ENCODE measurements at regions not wholly inside any gene's neighbourhood (a gene's known extent, or its start where the extent isn't known, plus 50 kb on each side); places are given as distances from the start of the nearest gene placed in this dataset.

DNA sequence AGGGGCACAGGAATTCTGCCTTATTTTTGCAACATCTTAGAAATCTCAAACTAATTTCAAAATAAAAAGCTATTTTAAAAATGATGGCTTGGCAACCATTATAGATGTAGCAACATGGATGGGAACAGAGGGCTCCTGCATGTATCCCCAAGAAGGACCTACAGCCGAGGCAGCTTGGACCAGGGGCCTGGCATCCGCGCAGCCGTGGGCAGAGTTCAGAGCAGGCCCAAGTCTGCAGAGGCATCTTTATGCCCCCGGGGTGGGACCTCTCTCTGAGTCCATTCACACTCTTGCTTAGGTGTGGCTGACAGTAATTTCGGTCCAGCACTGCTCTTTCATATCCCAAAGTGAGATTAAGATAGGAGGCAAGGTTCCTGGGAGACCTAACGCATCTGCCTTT, 425.8 kb upstream of the MYT1L start:
- no peak for DNase-seq

DNA sequence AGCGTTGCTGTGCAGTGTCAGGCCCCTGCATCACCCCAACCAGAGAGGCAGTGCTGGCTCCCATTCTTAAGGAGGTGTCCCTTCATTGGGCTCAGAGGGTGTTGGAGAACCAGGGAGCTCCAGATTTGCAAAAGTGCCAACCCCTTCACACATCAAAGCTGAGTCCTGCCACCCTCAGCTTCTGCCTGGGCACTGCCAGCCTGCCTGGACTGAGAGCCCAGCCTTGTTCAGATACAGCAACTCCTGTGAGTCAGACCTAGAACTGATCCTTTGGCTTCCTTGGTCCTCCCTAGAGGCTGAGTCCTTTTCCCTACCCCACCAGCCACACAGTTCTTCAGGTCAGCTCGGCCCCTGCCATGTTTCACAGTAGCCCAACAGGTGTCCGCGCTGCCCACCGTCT, 424.9 kb upstream of the MYT1L start:
- no peak for DNase-seq

DNA sequence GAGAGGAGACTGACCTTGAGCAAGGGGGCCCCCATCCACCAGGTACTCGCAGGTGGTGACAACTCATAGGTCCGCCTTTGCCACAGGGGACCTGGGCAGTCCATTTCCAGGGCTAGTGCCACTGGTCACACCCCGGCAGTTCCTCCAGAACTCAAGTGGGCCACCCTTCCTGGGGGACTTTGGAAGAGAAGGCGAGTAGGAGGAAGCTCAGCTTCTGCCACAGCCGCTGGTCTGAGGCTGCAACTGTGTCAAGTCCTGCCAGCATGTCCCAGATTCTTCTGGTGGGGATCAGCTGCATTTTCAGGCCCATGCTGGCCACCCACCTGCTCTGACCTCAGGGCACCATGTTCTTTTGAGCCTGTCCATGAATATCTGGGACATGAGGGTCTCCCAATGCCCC, 423.9 kb upstream of the MYT1L start:
- DNase-seq: no peak

DNA sequence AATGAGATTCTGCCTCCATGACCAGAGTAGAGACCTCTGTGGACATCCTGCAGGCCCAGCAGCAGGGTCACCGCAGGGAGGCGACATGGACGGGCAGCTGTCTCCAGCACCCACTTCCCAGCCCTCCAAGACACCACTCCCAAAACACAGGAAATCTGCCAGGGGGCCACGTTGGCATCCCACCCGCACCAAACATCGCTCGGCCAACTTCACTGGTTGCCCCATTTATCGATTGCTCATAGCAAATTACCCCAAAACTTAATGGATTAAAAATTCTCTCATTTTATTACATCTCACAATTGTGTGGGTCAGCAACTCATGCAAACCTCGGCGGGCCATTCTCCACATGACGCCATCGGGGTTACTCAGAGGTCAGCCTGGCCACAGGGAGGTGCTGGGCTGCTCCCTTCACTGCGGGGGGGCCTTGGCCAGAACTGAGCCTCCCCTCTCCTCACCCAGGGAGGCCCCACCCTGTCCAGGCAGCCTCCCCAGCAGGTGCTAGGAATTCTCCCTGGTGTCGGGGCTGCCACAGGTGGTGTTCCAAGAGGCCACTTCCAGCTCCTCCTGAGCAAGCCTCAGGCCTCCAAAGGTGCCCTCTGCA, 420.7 kb upstream of the MYT1L start:
- DNase-seq: no peak

DNA sequence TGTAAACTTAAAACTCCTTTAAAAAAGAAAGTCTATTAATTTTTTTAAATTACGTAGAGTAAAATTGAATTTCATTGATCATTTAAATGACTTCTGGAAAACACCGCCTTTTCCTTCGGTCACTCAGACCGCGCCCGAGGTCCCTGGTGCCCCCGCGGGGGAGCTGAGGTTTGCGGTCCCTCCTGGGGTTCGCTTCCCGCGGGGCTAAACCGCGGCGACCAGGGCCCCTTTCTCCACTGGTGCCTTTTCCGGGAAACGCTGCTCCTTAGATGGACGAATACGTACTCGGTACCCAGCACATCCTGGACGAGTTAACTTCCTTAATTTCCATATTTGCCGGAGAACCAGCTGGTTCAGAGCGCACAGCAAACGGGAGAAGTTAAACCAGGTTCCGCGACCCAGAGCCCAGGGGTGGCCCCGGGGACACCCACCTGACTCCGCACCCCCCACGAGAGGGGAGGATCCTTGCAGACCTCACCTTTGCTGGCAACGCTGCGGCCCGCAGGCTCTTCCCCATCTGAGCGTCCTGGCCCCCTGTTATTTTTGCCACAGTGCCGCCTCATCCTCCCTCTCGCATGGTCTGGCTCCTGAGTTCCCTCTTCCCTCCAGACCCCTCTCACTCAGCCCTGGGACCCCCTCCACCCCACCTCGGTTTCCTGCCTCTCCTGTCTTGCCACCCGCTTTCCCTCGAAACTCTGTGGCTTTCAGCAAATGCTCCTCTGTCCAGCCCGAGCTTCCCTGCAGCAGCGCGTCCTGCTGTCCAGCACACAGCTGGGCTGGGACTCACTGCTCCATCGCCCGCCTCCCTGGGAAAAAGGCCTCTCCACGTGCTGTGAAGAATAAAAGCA, 420.0 kb upstream of the MYT1L start:
- DNase-seq: no peak

DNA sequence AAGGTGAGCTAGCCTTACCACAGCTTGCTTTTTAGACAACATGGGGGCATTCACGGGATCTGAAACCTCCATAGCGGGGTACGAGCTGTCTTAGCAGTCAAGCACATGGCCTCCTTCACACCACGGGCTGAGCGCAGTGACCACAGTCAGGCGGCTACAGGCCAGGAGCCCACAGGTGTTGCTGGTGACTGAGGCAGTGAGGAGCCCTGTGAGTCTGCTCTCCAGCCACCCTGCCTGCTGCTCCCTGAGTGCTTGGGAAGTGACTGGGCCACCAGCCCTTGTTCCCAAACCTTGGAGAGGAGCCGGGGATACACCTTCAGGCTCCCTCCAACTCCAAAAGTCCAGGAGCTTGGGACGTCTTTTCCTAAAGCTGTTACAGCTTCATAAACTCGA, 418.1 kb upstream of the MYT1L start:
- DNase-seq: no peak

DNA sequence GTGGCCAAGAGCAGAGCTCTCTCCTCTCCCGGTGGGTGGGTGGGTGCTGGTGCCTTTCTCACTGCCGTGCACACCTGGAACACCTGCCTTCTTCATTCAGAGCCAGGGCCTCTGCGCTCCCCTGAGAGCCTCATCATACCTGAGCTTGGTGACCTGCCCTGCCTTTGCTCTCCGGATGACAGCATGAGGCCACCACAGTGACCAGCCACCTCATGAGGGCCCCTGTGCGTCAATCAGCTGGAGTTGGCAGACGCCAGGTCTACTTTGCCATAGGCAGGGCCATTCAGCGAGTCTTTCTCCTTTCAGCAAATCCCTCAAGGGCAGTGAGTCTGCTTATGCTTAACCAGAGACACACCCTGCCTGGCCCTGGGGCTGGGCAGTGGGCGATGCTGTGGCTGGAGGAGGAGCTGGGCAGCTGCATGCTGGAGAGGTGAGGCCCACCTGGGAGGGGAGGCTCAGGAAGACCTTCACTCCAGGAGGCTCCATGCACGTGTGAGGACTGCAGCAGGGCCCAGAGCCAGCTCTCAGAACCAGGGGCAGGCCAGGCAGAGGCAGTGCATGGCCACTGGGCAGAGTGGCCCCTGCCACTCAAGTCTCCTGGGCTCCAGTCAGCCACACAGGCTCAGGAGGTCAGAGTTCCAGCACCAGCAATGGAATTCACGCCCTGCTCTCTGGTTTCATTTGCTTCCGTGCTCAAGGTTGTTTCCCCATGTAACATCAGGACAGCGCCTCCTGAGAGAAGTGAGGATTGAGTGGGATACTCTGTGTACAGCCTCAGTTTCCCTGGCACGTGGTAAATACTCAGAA, 417.5 kb upstream of the MYT1L start:
- DNase-seq: no peak

DNA sequence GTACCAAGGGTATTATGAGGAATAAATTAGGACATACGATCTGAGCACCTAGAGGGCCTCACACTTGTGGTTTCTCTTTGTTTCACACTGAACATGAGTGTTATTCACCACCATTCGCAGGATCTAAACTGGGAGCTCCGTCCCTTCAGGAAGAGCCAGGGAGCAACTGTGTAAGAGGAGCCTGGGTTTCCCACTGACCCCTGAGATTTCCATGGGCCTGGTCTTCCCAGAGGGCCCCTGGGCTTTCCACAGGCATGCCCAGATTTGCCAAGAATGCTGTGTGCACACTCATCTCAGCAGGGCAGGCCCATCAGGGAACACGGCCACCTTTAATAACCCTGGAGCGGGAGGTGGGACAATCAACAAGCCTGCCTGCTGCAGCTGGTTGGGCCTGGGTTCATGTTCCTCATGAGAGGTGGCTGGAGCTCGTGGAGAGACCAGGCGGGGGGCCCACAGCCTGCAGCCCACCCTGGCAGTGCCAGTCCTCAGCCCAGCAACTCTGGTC, 416.8 kb upstream of the MYT1L start:
- no peak for DNase-seq

DNA sequence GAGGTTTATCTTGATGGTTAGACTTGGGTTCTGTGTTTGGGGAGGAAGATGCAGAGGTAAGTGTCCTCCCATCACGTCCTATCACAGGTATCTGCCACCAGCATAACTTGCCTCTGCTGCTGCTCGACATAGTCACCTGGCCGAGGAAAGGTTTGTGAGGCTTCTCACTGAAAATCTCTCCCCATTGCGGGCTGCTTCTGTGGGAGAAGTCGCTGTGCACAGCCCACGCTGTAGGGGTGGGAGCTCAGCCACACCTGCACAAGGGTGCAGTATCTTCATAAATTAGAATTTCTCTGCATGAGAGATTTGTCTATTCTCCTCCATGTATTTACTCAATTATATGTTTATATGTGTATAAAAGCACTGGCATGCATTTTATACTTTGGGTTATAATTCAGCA, 415.7 kb upstream of the MYT1L start:
- DNase-seq: no peak

DNA sequence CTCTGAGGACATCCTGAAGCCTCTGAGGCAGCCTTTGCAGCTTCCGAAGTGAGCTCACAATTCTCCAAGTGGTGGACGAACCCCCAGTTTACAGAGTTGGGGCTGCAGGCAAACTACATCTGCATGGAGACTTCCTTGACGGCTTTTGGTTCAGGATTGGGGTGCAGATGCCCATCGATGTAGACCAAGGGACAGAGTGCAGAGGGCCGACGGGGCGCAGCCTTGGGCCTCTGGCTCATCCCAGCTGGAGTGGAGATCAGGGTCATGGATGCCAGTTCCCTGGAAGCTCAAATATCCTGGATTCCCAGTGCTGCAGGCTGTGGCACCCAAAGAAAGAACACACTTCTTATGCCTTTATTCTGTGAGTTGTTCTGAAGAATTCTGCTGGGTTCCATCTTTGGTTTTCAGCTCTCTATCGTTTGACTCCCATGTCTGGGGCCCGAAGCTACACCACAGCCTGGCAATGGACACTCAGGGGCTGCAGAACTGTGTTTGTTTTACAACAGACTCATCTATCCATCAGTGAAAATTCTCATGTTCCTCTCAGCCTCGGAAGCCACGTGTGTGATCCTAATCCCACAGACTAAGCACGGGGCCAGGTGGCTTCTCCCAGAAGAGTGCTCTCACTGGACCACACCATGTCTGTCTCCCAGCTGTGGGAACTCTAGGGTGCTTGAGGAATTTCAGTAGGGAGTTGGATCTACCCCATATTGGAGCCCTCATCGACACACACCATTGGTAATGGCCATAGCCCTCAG, 414.1 kb upstream of the MYT1L start:
- DNase-seq: no peak

DNA sequence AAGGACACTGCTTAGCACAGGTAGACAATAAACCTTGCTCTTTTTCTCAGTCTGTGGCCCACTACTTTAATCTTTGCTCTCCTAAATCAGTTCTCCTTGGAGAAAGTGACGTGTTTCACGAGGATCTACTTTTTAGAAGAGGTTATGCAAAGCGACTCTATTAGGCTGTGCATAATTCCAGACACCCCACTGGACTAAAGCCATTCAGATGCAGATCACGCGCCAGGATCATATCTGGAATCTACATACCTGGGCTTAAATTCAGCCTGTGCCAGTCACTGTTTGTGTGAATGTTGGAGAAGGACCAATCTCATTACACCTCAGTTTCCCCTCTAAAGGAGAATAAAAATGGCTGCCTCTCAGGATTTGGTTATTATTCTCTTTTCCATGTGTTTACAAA, 413.0 kb upstream of the MYT1L start:
- no peak for DNase-seq

DNA sequence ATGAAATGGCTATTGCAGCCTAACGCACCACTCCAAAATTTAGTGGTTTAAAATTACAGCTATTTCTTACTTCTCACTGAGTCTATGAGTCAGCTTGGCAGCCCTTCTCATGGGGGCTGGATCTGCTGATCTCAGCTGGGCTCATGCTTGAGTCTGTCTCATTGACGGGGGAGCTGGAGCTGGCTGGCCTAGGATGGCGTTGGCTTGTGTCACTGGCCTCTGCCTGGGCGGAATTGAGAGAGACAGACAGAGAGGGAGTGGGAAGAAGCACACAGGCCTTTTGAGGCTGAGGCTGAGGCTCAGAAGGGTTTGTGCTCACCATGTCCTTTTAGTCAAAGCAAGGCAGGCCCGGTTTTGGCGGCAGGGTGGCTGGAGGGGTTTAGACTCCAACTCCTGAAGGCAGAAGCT, 412.1 kb upstream of the MYT1L start:
- DNase-seq: no peak

DNA sequence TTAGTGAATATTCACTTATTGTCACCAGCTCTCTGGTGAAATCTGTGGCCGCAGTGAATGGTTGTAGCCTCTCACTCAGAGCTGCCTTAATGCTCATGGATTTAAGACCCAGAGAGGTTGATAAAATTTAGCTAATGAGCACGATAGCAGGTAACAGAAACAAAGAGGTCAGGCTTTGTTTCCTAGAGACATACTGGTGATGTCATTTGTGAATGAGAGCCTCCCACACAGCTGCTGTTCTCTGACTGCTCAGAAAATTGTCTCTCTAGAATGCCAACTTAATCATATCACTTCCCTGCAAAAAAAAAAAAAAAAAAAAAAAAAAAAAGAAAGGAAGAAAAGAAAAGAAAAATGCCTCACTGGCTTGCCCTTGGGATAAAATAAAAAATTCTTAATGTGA, 411.7 kb upstream of the MYT1L start:
- DNase-seq: no peak

DNA sequence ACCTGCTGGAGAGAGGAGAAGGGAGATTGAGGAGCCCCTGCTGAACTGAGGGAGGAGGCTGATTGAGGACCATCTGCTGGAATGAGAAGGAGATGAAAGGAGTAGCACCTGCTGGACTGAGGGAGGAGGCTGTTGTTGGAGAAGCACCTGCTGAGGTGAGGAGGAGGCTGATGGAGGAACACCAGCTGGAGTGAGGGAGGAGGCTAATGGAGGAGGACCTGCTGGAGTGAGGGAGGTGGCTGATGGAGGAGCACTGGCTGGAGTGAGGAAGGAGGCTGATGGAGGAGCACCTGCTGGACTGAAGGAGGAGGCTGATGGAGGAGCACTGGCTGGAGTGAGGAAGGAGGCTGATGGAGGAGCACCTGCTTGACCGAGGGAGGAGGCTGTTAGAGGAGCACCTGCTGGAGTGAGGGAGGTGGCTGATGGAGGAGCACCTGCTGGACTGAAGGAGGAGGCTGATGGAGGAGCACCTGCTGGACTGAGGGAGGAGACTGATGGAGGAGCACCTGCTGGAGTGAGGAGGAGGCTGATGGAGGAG, 409.2 kb upstream of the MYT1L start:
- DNase-seq: no peak

DNA sequence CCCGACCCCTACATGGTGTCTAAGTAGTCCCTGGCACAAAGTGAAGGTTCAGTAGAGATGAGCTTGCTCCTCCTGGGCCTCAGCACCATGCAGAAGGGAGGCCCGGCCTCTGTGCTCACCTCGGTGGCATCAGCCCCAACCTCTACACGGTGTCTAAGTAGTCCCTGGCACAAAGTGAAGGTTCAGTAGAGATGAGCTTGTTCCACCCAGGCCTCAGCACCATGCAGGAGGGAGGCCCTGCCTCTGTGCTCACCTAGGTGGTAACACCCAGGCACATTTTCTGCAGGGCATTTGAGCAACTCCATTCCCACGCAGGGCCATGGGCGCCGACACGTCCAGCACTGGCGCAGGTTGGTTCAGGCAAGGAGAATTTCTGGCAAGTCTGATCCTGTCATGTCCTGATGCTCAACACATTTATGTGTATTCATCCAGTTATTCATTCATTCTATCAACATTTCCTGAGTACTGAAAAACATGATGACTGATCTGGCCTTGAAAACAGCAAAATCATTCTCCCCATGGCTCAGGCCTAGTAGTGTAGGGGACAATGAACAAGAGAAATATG, 408.2 kb upstream of the MYT1L start:
- no peak for DNase-seq

DNA sequence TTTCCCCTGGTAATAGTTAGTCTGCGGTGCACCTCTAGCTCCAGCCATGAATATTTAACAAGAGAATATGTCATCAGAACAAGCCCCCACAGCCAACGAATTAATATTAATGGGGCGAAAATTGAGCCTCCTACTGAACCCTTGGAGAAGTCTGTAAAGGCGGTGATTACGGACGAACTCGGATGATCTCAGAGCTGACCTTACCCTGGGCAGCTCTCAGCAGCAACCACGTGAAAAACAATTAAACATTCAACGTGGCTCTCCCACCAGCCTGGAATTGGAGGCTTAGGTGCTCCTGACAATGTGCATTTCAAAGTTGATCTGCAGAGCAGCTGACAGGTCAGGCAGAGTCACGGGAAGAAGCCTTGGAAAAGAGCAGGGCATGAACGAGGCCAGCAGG, 407.6 kb upstream of the MYT1L start:
- no peak for DNase-seq

DNA sequence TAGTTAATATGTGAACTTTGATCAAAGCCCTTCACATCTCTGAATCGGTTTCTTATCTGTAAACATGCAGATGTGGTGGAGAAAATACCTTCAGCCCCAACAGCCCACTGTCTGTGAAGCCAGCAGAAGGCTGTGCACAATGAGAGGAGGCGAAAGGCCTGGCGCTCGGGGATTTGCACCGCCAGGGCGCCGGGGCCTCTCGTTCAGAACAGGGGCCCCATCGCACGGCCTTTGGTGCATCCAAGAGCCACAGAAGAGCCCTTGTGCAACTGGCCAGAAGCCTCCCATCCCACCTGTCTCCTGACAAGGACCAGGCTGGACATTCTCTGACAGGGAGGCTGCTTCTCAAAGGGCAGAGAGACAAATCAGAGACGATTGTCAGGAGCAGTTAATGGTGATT, 407.2 kb upstream of the MYT1L start:
- DNase-seq: no peak

DNA sequence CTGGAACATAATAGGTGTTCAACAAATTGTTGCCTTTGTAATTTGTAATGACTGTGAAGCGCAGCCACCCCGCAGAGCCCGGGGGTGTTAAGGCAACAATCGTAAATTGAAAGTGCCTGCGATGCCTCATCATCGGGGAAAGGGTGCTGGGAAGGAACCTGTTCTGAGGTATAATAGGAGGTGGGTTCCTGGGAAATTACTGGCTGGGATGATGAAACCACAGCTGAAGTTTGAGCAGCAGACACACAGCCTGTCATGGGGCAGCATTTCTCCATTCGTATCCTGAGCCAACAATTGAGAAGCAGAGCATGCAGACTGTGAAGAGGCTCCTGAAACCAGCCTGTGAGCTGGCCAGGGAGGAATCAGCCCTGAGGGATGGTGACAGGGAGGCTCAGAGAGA, 404.0 kb upstream of the MYT1L start:
- no peak for DNase-seq

DNA sequence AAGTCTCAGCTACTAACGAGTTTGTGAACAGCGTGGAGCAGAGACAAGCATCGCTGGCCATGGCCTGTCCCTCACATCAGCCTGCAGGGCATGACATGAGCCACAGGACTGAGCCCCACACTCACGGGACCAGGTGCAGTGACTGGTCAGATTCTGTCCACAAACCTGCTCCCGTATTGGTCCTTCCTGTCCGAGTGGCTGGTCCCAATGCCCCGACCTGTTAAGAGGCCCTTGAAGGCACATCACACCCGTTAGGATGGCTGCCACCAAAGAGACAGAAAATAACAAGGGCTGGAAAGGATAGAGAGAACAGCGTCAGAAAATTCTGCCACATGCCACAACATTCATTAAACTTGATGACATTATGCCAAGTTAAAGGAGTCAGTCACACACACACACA, 403.2 kb upstream of the MYT1L start:
- no peak for DNase-seq

DNA sequence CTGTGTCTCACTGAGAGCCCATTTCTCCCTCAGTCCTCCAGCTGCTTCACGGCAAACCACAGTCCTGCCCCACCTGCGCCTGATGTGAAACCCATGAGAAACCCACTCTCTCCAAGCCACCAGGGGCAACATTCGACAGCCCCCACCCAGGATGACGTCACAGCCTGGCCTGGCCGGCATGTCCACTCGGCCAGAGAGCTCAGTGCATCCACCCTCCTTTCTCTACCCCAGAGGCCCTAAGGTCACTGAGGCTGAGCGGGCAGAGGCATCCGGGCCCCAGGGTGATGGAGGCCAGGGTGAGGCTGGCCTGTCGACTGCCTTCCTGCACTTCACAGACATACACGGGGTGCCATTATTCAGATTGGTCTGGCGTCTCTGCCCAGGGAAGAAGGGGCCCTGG, 402.7 kb upstream of the MYT1L start:
- DNase-seq: no peak

DNA sequence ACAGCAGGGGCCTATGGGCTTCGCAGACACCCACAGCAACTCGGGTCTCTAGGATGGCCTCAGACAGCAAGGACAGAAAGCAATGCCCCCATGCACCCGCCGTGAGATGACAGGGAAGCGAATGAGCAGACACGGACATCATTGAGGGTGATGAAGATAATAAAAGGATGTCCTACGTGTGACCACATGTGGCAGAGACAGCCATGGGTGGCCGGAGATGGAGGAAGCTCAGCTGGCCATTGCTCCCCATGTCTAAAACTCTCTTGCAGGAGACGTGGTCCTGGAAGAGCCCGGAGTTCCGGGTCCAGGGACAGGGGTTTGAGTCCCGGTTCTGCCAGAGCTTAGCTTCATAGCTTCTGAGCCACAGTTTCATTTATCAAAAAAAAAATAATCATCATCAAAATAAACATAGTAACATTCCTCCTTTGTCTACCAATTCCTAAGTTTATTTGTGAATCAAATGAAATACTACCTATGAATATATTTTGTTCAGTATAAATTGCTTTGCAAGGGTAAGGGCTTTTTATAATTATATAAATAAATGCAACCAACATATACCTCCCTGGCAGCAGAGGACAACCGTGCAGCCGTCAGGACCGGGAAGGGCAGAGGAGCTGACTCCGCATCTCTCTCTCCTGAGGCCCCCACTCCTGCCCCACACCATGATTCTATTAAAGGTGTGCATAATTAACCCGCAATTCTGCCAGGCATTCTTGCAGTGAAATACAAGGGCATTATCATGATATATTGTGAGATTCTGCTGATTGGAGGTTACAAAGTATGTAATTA, 401.4 kb upstream of the MYT1L start:
- no peak for DNase-seq
